Testis (tissue), 2 donors: ENCODE measurements at regions not wholly inside any gene's neighbourhood (a gene's known extent, or its start where the extent isn't known, plus 50 kb on each side); places are given as distances from the start of the nearest gene placed in this dataset.

Experiments used
- POLR2A ChIP-seq: fragments of 450-650 bp; IDR thresholded peaks from one replicate; pipeline ENCODE4 v1.6.1; 2017; ENCODE audit warnings: antibody characterized with exemption, mild to moderate bottlenecking, moderate library complexity
- TF ChIP-seq, protein P1 (sequence below), 3 experiments: fragments of 450-650 bp in 2 of 3; fragments of 200-600 bp in 1 of 3; sonication (generic) in 1 of 3; IDR thresholded peaks; one replicate each; pipeline ENCODE4 v1.5.1; 2016 to 2019; ENCODE audit warnings: antibody characterized with exemption in 3 of 3, mild to moderate bottlenecking in 2 of 3, moderate library complexity in 1 of 3

DNA sequence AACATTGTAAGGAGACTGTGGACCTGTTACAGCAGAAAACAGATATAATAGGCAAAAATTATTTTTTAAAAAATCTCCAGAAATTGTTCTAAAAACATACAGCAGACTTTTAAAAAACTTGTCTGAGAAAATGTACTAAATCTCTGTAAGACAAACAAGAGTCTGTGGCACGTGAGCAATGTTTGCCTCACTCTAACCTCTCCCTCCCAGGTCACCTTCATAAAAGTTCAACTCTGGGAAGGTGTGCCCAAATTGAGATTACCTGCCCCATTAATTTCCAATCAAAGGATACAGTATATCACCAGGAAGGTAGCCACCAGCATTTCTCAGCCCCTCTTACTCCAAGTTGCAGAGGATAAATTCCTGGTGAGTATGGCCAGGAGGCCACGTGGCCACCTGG, 992.7 kb downstream of the TMEM182 start:
- TF ChIP-seq, protein P1, sequence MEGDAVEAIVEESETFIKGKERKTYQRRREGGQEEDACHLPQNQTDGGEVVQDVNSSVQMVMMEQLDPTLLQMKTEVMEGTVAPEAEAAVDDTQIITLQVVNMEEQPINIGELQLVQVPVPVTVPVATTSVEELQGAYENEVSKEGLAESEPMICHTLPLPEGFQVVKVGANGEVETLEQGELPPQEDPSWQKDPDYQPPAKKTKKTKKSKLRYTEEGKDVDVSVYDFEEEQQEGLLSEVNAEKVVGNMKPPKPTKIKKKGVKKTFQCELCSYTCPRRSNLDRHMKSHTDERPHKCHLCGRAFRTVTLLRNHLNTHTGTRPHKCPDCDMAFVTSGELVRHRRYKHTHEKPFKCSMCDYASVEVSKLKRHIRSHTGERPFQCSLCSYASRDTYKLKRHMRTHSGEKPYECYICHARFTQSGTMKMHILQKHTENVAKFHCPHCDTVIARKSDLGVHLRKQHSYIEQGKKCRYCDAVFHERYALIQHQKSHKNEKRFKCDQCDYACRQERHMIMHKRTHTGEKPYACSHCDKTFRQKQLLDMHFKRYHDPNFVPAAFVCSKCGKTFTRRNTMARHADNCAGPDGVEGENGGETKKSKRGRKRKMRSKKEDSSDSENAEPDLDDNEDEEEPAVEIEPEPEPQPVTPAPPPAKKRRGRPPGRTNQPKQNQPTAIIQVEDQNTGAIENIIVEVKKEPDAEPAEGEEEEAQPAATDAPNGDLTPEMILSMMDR (IDR thresholded peaks at IDR 0.05) = no peak
- no peak for TF ChIP-seq POLR2A
